SK-N-SH treated with all-trans-retinoic acid at 6 μM for 48 hours (cell line): ENCODE measurements at regions not wholly inside any gene's neighbourhood (a gene's known extent, or its start where the extent isn't known, plus 50 kb on each side); places are given as distances from the start of the nearest gene placed in this dataset.
A peak's percentile ranks its signal among the peaks of the same experiment; 100 is the strongest.

Experiments used
- ATAC-seq: fragments of 200-7000 bp; cut with Tn5 transposase; 3 replicates; pipeline ENCODE4 v1.9.1; 2020; ENCODE audit warnings: mild to moderate bottlenecking, moderate library complexity
- ARNTL ChIP-seq: fragments of 450-650 bp; formaldehyde crosslinking; IDR thresholded peaks from 2 replicates; pipeline ENCODE4 v1.5.0; 2020; ENCODE audit warnings: low read depth, mild to moderate bottlenecking, moderate library complexity, borderline replicate concordance
- BACH2 ChIP-seq: fragments of 250-450 bp; sonication (Bioruptor Pico); IDR thresholded peaks from 2 replicates; pipeline ENCODE4 v1.9.0; 2021; ENCODE audit warnings: mild to moderate bottlenecking, borderline replicate concordance
- CSDC2 ChIP-seq: fragments of 250-450 bp; sonication (Bioruptor Pico); IDR thresholded peaks from 2 replicates; pipeline ENCODE4 v1.5.0; 2020; ENCODE audit warnings: mild to moderate bottlenecking, moderate library complexity
- CSRNP3 ChIP-seq: fragments of 250-450 bp; sonication (Bioruptor Pico); IDR thresholded peaks from 2 replicates; pipeline ENCODE4 v1.5.1; 2021; ENCODE audit warnings: mild to moderate bottlenecking, moderate library complexity
- ESRRG ChIP-seq: fragments of 250-450 bp; sonication (Bioruptor Pico); IDR thresholded peaks from 2 replicates; pipeline ENCODE4 v1.6.1; 2021; ENCODE audit warnings: mild to moderate bottlenecking
- GLIS3 ChIP-seq: fragments of 250-450 bp; sonication (Bioruptor Pico); IDR thresholded peaks from 2 replicates; pipeline ENCODE4 v1.5.0; 2020; ENCODE audit warnings: mild to moderate bottlenecking, moderate library complexity
- OSR1 ChIP-seq: fragments of 250-450 bp; sonication (Bioruptor Pico); IDR thresholded peaks from 2 replicates; pipeline ENCODE4 v1.8.0; 2022; ENCODE audit warnings: moderate library complexity, mild to moderate bottlenecking, inconsistent platforms
- PPARA ChIP-seq: fragments of 250-450 bp; sonication (Bioruptor Pico); IDR thresholded peaks from 2 replicates; pipeline ENCODE4 v1.5.0; 2020; ENCODE audit warnings: mild to moderate bottlenecking, borderline replicate concordance
- RARB ChIP-seq: fragments of 250-450 bp; sonication (Bioruptor Pico); IDR thresholded peaks from 2 replicates; pipeline ENCODE4 v1.8.0; 2021; ENCODE audit warnings: mild to moderate bottlenecking, moderate library complexity
- SNAI2 ChIP-seq: fragments of 250-450 bp; sonication (Bioruptor Pico); IDR thresholded peaks from 2 replicates; pipeline ENCODE4 v1.5.0; 2020; ENCODE audit warnings: mild to moderate bottlenecking, moderate library complexity
- TCF4 ChIP-seq: fragments of 250-450 bp; sonication (Bioruptor Pico); IDR thresholded peaks from 2 replicates; pipeline ENCODE4 v1.8.0; 2021; ENCODE audit warnings: mild to moderate bottlenecking, moderate library complexity, borderline replicate concordance
- TOX ChIP-seq: fragments of 250-450 bp; sonication (Bioruptor Pico); IDR thresholded peaks from 2 replicates; pipeline ENCODE4 v1.8.0; 2021; ENCODE audit warnings: mild to moderate bottlenecking, moderate library complexity, borderline replicate concordance
- ZFP3 ChIP-seq: fragments of 250-450 bp; sonication (Bioruptor Pico); IDR thresholded peaks from 2 replicates; pipeline ENCODE4 v1.5.0; 2020; ENCODE audit warnings: mild to moderate bottlenecking, moderate library complexity
- ZFP30 ChIP-seq: fragments of 450-650 bp; formaldehyde crosslinking; IDR thresholded peaks from 2 replicates; pipeline ENCODE4 v1.5.0; 2022; ENCODE audit warnings: mild to moderate bottlenecking, moderate library complexity
- ZNF565 ChIP-seq: fragments of 450-650 bp; formaldehyde crosslinking; conservative IDR thresholded peaks from 2 replicates; pipeline ENCODE4 v1.5.0; 2020; ENCODE audit warnings: low read depth, mild to moderate bottlenecking, moderate library complexity
- ZNF8 ChIP-seq: fragments of 450-650 bp; formaldehyde crosslinking; IDR thresholded peaks from 2 replicates; pipeline ENCODE4 v1.5.0; 2020; ENCODE audit warnings: mild to moderate bottlenecking, moderate library complexity
- TF ChIP-seq, protein P1 (sequence below): fragments of 250-450 bp; sonication (Bioruptor Pico); IDR thresholded peaks from 2 replicates; pipeline ENCODE4 v1.8.0; 2020; ENCODE audit warnings: mild to moderate bottlenecking, moderate library complexity, borderline replicate concordance
- TF ChIP-seq, protein P2 (sequence below): fragments of 250-450 bp; sonication (Bioruptor Pico); IDR thresholded peaks from 2 replicates; pipeline ENCODE4 v1.5.0; 2020; ENCODE audit warnings: mild to moderate bottlenecking, moderate library complexity
- TF ChIP-seq, protein P3 (sequence below): fragments of 250-450 bp; sonication (Bioruptor Pico); IDR thresholded peaks from 2 replicates; pipeline ENCODE4 v1.5.1; 2020; ENCODE audit warnings: low read depth, mild to moderate bottlenecking, moderate library complexity
- TF ChIP-seq, protein P4 (sequence below): fragments of 250-450 bp; sonication (Bioruptor Pico); IDR thresholded peaks from 2 replicates; pipeline ENCODE4 v1.8.0; 2021; ENCODE audit warnings: low read depth, mild to moderate bottlenecking, moderate library complexity, borderline replicate concordance

DNA sequence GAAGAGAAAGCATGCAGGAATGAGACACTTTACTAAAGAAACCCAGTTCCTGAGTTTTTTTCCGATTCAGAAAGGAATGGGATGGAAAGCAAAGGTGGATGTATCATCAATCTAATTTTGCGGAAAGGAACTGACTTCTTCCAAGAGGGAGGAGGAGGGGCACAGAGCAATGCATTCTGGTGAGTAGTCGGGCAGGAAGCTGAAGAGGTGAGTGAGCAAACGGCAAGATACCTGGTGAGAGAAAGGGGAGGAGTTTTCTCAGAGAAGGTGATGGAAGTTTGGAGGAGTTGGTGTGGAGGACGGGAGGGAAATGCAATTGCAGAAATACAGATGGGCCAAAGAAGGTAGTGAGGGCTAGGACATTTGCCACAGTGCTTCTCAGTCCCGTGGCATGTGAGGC is 713.2 kb downstream of the KCNJ2 start:
- TF ChIP-seq ZFP3 (CRISPR knock-in tag) (no peak), OSR1 (CRISPR knock-in tag) (no peak), ESRRG (CRISPR knock-in tag) (no peak), CSRNP3 (no peak), ZFP30 (no peak), GLIS3 (CRISPR knock-in tag) (no peak), ZNF565 (no peak), TOX (no peak), SNAI2 (no peak), ARNTL (no peak), ZNF8 (no peak), TCF4 (CRISPR knock-in tag) (no peak), CSDC2 (no peak), BACH2 (CRISPR knock-in tag) (no peak), PPARA (no peak), RARB (CRISPR knock-in tag) (no peak)
- TF ChIP-seq, protein P1, sequence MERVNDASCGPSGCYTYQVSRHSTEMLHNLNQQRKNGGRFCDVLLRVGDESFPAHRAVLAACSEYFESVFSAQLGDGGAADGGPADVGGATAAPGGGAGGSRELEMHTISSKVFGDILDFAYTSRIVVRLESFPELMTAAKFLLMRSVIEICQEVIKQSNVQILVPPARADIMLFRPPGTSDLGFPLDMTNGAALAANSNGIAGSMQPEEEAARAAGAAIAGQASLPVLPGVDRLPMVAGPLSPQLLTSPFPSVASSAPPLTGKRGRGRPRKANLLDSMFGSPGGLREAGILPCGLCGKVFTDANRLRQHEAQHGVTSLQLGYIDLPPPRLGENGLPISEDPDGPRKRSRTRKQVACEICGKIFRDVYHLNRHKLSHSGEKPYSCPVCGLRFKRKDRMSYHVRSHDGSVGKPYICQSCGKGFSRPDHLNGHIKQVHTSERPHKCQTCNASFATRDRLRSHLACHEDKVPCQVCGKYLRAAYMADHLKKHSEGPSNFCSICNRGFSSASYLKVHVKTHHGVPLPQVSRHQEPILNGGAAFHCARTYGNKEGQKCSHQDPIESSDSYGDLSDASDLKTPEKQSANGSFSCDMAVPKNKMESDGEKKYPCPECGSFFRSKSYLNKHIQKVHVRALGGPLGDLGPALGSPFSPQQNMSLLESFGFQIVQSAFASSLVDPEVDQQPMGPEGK (CRISPR knock-in tag), result no peak
- TF ChIP-seq, protein P2, sequence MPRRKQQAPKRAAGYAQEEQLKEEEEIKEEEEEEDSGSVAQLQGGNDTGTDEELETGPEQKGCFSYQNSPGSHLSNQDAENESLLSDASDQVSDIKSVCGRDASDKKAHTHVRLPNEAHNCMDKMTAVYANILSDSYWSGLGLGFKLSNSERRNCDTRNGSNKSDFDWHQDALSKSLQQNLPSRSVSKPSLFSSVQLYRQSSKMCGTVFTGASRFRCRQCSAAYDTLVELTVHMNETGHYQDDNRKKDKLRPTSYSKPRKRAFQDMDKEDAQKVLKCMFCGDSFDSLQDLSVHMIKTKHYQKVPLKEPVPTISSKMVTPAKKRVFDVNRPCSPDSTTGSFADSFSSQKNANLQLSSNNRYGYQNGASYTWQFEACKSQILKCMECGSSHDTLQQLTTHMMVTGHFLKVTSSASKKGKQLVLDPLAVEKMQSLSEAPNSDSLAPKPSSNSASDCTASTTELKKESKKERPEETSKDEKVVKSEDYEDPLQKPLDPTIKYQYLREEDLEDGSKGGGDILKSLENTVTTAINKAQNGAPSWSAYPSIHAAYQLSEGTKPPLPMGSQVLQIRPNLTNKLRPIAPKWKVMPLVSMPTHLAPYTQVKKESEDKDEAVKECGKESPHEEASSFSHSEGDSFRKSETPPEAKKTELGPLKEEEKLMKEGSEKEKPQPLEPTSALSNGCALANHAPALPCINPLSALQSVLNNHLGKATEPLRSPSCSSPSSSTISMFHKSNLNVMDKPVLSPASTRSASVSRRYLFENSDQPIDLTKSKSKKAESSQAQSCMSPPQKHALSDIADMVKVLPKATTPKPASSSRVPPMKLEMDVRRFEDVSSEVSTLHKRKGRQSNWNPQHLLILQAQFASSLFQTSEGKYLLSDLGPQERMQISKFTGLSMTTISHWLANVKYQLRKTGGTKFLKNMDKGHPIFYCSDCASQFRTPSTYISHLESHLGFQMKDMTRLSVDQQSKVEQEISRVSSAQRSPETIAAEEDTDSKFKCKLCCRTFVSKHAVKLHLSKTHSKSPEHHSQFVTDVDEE, result no peak
- TF ChIP-seq, protein P3, sequence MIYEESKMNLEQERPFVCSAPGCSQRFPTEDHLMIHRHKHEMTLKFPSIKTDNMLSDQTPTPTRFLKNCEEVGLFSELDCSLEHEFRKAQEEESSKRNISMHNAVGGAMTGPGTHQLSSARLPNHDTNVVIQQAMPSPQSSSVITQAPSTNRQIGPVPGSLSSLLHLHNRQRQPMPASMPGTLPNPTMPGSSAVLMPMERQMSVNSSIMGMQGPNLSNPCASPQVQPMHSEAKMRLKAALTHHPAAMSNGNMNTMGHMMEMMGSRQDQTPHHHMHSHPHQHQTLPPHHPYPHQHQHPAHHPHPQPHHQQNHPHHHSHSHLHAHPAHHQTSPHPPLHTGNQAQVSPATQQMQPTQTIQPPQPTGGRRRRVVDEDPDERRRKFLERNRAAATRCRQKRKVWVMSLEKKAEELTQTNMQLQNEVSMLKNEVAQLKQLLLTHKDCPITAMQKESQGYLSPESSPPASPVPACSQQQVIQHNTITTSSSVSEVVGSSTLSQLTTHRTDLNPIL (CRISPR knock-in tag), result no peak
- TF ChIP-seq, all 23 proteins: peak for 0
- ATAC-seq, result no peak

- no peak for TF ChIP-seq CSRNP3
- no peak for TF ChIP-seq TOX
- peak; percentile 69; the same call in 1 of the 2 replicates for TF ChIP-seq TCF4 (CRISPR knock-in tag)
- TF ChIP-seq, protein P4, sequence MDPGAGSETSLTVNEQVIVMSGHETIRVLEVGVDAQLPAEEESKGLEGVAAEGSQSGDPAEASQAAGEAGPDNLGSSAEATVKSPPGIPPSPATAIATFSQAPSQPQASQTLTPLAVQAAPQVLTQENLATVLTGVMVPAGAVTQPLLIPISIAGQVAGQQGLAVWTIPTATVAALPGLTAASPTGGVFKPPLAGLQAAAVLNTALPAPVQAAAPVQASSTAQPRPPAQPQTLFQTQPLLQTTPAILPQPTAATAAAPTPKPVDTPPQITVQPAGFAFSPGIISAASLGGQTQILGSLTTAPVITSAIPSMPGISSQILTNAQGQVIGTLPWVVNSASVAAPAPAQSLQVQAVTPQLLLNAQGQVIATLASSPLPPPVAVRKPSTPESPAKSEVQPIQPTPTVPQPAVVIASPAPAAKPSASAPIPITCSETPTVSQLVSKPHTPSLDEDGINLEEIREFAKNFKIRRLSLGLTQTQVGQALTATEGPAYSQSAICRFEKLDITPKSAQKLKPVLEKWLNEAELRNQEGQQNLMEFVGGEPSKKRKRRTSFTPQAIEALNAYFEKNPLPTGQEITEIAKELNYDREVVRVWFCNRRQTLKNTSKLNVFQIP (CRISPR knock-in tag), result no peak
- no peak for ATAC-seq
Observed at GRCh38 chr17:70886648-70887047, 717.3 kb downstream of the KCNJ2 start.

- no peak for ATAC-seq
- TF ChIP-seq ARNTL (no peak), BACH2 (CRISPR knock-in tag) (no peak), ZNF565 (no peak), PPARA (no peak)
Observed at GRCh38 chr17:70888324-70888723, 719.0 kb downstream of the KCNJ2 start.
